ENCODE measurements at regions not wholly inside any gene's neighbourhood (a gene's known extent, or its start where the extent isn't known, plus 50 kb on each side); places are given as distances from the start of the nearest gene placed in this dataset.
A peak's percentile ranks its signal among the peaks of the same experiment; 100 is the strongest.

- TF ChIP-seq CTCF (IDR thresholded peaks at IDR 0.05; ENCODE audit: low read depth, low read length, missing input control) (no peak), GABPA (IDR thresholded peaks at IDR 0.05 in 1 of 2, conservative IDR thresholded peaks at IDR 0.05 in 1 of 2) (no peak), YY1 (IDR thresholded peaks at IDR 0.05) (no peak), RAD21 (IDR thresholded peaks at IDR 0.05) (no peak), RXRA (IDR thresholded peaks at IDR 0.05) (no peak)
Observed at GRCh38 chr6:154890874-154891273, 104.2 kb upstream of the TIAM2 start (continued).

GRCh38 chr6:154891901-154892300, 103.2 kb upstream of the TIAM2 start:
- H3K27me3 ChIP-seq (ENCODE audit: control insufficient read depth in 4 of 4, insufficient read depth in 4 of 4, low read length in 3 of 4) = no peaks in the 10 kb centered on the region
- no peak for DNase-seq (ENCODE audit: low spot score)

GRCh38 chr6:154893917-154894316, 101.2 kb upstream of the TIAM2 start:
- Histone ChIP-seq H3K4me3 (ENCODE audit: low read depth in 1 of 3, low read length in 3 of 3) (no peak overlapping the region), H3K36me3 (ENCODE audit: control insufficient read depth in 4 of 4, insufficient read depth in 3 of 4, low read depth in 1 of 4, low read length in 3 of 4) (peaks cover 0 to 2% (median 0%) of the 10 kb centered on the region in 4 donors), H3K27me3 (ENCODE audit: control insufficient read depth in 4 of 4, insufficient read depth in 4 of 4, low read length in 3 of 4) (no peaks in the 10 kb centered on the region), H3K9ac (ENCODE audit: low read depth in 1 of 2, low read length in 2 of 2) (no peak overlapping the region), H3K9me3 (ENCODE audit: control insufficient read depth in 4 of 4, low read length in 3 of 4) (no peaks in the 10 kb centered on the region), H3K4me1 (ENCODE audit: control insufficient read depth in 4 of 4, insufficient read depth in 4 of 4, low read length in 3 of 4) (peaks cover 0 to 4% (median 0%) of the 10 kb centered on the region in 4 donors), H3K27ac (ENCODE audit: low read depth in 1 of 2, low read length in 2 of 2) (no peak overlapping the region)
- no peak for DNase-seq (ENCODE audit: low spot score)
- TF ChIP-seq HNF4A (conservative IDR thresholded peaks at IDR 0.05) (no peak), ATF3 (IDR thresholded peaks at IDR 0.05) (no peak), EGR1 (IDR thresholded peaks at IDR 0.05; ENCODE audit: low read depth in 2 of 2) (no peak), JUND (IDR thresholded peaks at IDR 0.05) (no peak), RAD21 (IDR thresholded peaks at IDR 0.05) (no peak), SP1 (IDR thresholded peaks at IDR 0.05) (no peak), YY1 (IDR thresholded peaks at IDR 0.05) (no peak), NR2F2 (IDR thresholded peaks at IDR 0.05) (no peak), FOXA1 (IDR thresholded peaks at IDR 0.05) (no peak), GABPA (IDR thresholded peaks at IDR 0.05 in 1 of 2, conservative IDR thresholded peaks at IDR 0.05 in 1 of 2) (no peak)
- TF ChIP-seq, protein P1, sequence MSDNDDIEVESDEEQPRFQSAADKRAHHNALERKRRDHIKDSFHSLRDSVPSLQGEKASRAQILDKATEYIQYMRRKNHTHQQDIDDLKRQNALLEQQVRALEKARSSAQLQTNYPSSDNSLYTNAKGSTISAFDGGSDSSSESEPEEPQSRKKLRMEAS (IDR thresholded peaks at IDR 0.05) = no peak
- 87% methylated on average over 3 of the region's 3 CpGs for WGBS

More at GRCh38 chr6:154891901-154892300, 103.2 kb upstream of the TIAM2 start:
- TF ChIP-seq FOXA2 (IDR thresholded peaks at IDR 0.05) (no peak), HNF4G (IDR thresholded peaks at IDR 0.05) (no peak), RXRA (IDR thresholded peaks at IDR 0.05) (peak in 1 of 2 donors; percentile 7), HNF4A (conservative IDR thresholded peaks at IDR 0.05) (peak; percentile 11 to 47)
- no peak overlapping the region for H3K4me3 ChIP-seq (ENCODE audit: low read depth in 1 of 3, low read length in 3 of 3)
- H3K36me3 ChIP-seq (ENCODE audit: control insufficient read depth in 4 of 4, insufficient read depth in 3 of 4, low read depth in 1 of 4, low read length in 3 of 4) = peaks cover 0 to 2% (median 0%) of the 10 kb centered on the region in 4 donors
- H3K9ac ChIP-seq (ENCODE audit: low read depth in 1 of 2, low read length in 2 of 2) = no peak overlapping the region
- no peaks in the 10 kb centered on the region for H3K9me3 ChIP-seq (ENCODE audit: control insufficient read depth in 4 of 4, low read length in 3 of 4)
- H3K27ac ChIP-seq (ENCODE audit: low read depth in 1 of 2, low read length in 2 of 2) = no peak overlapping the region
- WGBS = 76% methylated on average over 3 of the region's 3 CpGs
- H3K4me1 ChIP-seq (ENCODE audit: control insufficient read depth in 4 of 4, insufficient read depth in 4 of 4, low read length in 3 of 4) = peaks cover 0 to 4% (median 0%) of the 10 kb centered on the region in 4 donors

- Histone ChIP-seq H3K9ac (ENCODE audit: low read depth in 1 of 2, low read length in 2 of 2) (no peak overlapping the region), H3K4me3 (ENCODE audit: low read depth in 1 of 3, low read length in 3 of 3) (no peak overlapping the region), H3K9me3 (ENCODE audit: control insufficient read depth in 4 of 4, low read length in 3 of 4) (no peaks in the 10 kb centered on the region), H3K27ac (ENCODE audit: low read depth in 1 of 2, low read length in 2 of 2) (no peak overlapping the region), H3K36me3 (ENCODE audit: control insufficient read depth in 4 of 4, insufficient read depth in 3 of 4, low read depth in 1 of 4, low read length in 3 of 4) (peaks cover 0 to 2% (median 0%) of the 10 kb centered on the region in 4 donors), H3K4me1 (ENCODE audit: control insufficient read depth in 4 of 4, insufficient read depth in 4 of 4, low read length in 3 of 4) (peaks cover 0 to 4% (median 1%) of the 10 kb centered on the region in 4 donors), H3K27me3 (ENCODE audit: control insufficient read depth in 4 of 4, insufficient read depth in 4 of 4, low read length in 3 of 4) (no peaks in the 10 kb centered on the region)
- no peak for DNase-seq (ENCODE audit: low spot score)
- 88% methylated on average over 4 of the region's 4 CpGs for WGBS
- TF ChIP-seq HNF4A (conservative IDR thresholded peaks at IDR 0.05) = no peak
- TF ChIP-seq NR2F2 (IDR thresholded peaks at IDR 0.05) = no peak
- TF ChIP-seq, protein P1 (IDR thresholded peaks at IDR 0.05) = no peak
- TF ChIP-seq JUND (IDR thresholded peaks at IDR 0.05) = no peak
- no peak for TF ChIP-seq REST (IDR thresholded peaks at IDR 0.05)
Observed at GRCh38 chr6:154894902-154895301, 100.2 kb upstream of the TIAM2 start.
